Stomach (tissue), 8 donors: ENCODE measurements at regions not wholly inside any gene's neighbourhood (a gene's known extent, or its start where the extent isn't known, plus 50 kb on each side); places are given as distances from the start of the nearest gene placed in this dataset.

Experiments
- DNase-seq, 2 donors: peaks; one replicate each; pipeline versions ENCODE4 v3.0.0 to v3.0.0-alpha.2; 2013 to 2019
- H3K27ac ChIP-seq, 5 donors: fragments of 200-600 bp in 4 of 5; sonication (generic) in 4 of 5; one replicate each; pipeline ENCODE4 v1.5.1; 2013 to 2019; ENCODE audit warnings: mild to moderate bottlenecking in 1 of 5, moderate library complexity in 1 of 5
- H3K27me3 ChIP-seq, 3 donors: fragments of 200-600 bp; sonication (generic); one replicate each; pipeline ENCODE4 v1.5.1; 2017 to 2019; ENCODE audit warnings: mixed run types in 1 of 3
- H3K36me3 ChIP-seq, 4 donors: fragments of 200-600 bp; sonication (generic); 1 replicate in 3 of 4; 2 replicates in 1 of 4; pipeline ENCODE4 v1.5.1; 2016 to 2019
- H3K4me1 ChIP-seq, 4 donors: fragments of 200-600 bp; sonication (generic); one replicate each; pipeline ENCODE4 v1.5.1; 2016 to 2019
- H3K4me3 ChIP-seq, 4 donors: fragments of 200-600 bp; sonication (generic) in 3 of 4; one replicate each; pipeline ENCODE4 v1.5.1; 2016 to 2019; ENCODE audit warnings: mild to moderate bottlenecking in 1 of 4
- H3K9me3 ChIP-seq, 4 donors: fragments of 200-600 bp; sonication (generic); one replicate each; pipeline ENCODE4 v1.5.1; 2016 to 2019
- CTCF ChIP-seq, 7 experiments: fragments of 450-650 bp in 4 of 7; fragments of 200-600 bp in 3 of 7; sonication (generic) in 3 of 7; IDR thresholded peaks; one replicate each; pipeline ENCODE4 v1.5.1; 2016 to 2019; ENCODE audit warnings: antibody characterized with exemption in 7 of 7, control low read depth in 2 of 7, mild to moderate bottlenecking in 1 of 7
- EP300 ChIP-seq: sonication (generic); formaldehyde crosslinking; IDR thresholded peaks from one replicate; pipeline ENCODE4 v1.6.1; 2017; ENCODE audit warnings: antibody characterized with exemption
- POLR2A ChIP-seq, 4 donors: fragments of 450-650 bp; IDR thresholded peaks; one replicate each; pipeline ENCODE4 v1.6.1; 2016; ENCODE audit warnings: antibody characterized with exemption in 4 of 4, control low read depth in 2 of 4, mild to moderate bottlenecking in 1 of 4, moderate library complexity in 1 of 4
- POLR2AphosphoS5 ChIP-seq, 3 donors: sonication (generic); formaldehyde crosslinking; IDR thresholded peaks; one replicate each; pipeline ENCODE4 v1.6.1; 2016; ENCODE audit warnings: antibody characterized with exemption in 3 of 3
- WGBS, 5 donors: extraction: QIAGEN DNeasy Blood & Tissue Kit in 3 of 5; methylation state at CpG; one replicate each; pipeline versions ENCODE4 v1.1.5 to v1.1.7; 2013 to 2018; 5-methylcytosine and 5-hydroxymethylcytosine counted together
- intact Hi-C: fragments of 100-400 bp; cut with DNase I; formaldehyde crosslinking; loops from one replicate; pipeline ENCODE4 v1.15.1; 2023; ENCODE audit warnings: low total_unique reads
- donor health status: healthy with polysubstance abuse.
- donor health status: Bipolar disorder and iron deficiency.
- donor health status: healthy.

GRCh38 chr18:75936862-75937261 lies 509.4 kb upstream of the SMIM21 start:
- TF ChIP-seq POLR2A (IDR thresholded peaks at IDR 0.05) (no peak), CTCF (IDR thresholded peaks at IDR 0.05) (no peak), POLR2AphosphoS5 (IDR thresholded peaks at IDR 0.05) (no peak), EP300 (no peak)
- DNase-seq: no peak
- Histone ChIP-seq H3K36me3 (no peaks in the 10 kb centered on the region), H3K9me3 (peaks cover 0 to 6% (median 3%) of the 10 kb centered on the region in 4 donors), H3K27ac (no peak overlapping the region), H3K4me3 (no peak overlapping the region), H3K27me3 (no peaks in the 10 kb centered on the region), H3K4me1 (no peaks in the 10 kb centered on the region)
- intact Hi-C loops: no loop called here
- WGBS, 5 donors: 80 to 95% (median 90%) methylated on average over 1 of the region's 1 CpG

- Histone ChIP-seq H3K9me3 (no peaks in the 10 kb centered on the region), H3K36me3 (no peaks in the 10 kb centered on the region), H3K4me1 (no peaks in the 10 kb centered on the region), H3K4me3 (no peak overlapping the region), H3K27me3 (no peaks in the 10 kb centered on the region), H3K27ac (no peak overlapping the region)
- intact Hi-C loops: no loop called here
- WGBS, 5 donors: 68 to 76% (median 71%) methylated on average over 2 of the region's 2 CpGs
- DNase-seq: no peak
- TF ChIP-seq CTCF (IDR thresholded peaks at IDR 0.05): no peak
- TF ChIP-seq POLR2AphosphoS5 (IDR thresholded peaks at IDR 0.05): no peak
- TF ChIP-seq POLR2A (IDR thresholded peaks at IDR 0.05): no peak
- no peak for TF ChIP-seq EP300
Measured at GRCh38 chr18:75931079-75931478, 503.6 kb upstream of the SMIM21 start.

GRCh38 chr18:75928706-75929105 lies 501.2 kb upstream of the SMIM21 start:
- H3K27ac ChIP-seq: no peak overlapping the region
- H3K4me3 ChIP-seq: no peak overlapping the region
- intact Hi-C loops: no loop called here
- no peaks in the 10 kb centered on the region for H3K27me3 ChIP-seq
- TF ChIP-seq CTCF (IDR thresholded peaks at IDR 0.05) (no peak), POLR2A (IDR thresholded peaks at IDR 0.05) (no peak)
- no peaks in the 10 kb centered on the region for H3K4me1 ChIP-seq
- H3K9me3 ChIP-seq: no peaks in the 10 kb centered on the region
- no peaks in the 10 kb centered on the region for H3K36me3 ChIP-seq
- WGBS, 5 donors: 56 to 67% (median 64%) methylated on average over 2 of the region's 2 CpGs
- no peak for DNase-seq

- Histone ChIP-seq H3K36me3 (no peaks in the 10 kb centered on the region), H3K9me3 (no peaks in the 10 kb centered on the region), H3K27me3 (no peaks in the 10 kb centered on the region), H3K27ac (no peak overlapping the region), H3K4me3 (no peak overlapping the region), H3K4me1 (peaks cover 0 to 9% (median 0%) of the 10 kb centered on the region in 4 donors)
- DNase-seq: no peak
- WGBS, 5 donors: 82 to 88% (median 86%) methylated on average over 5 of the region's 5 CpGs
- intact Hi-C loops: no loop called here
- no peak for TF ChIP-seq EP300
- TF ChIP-seq POLR2AphosphoS5 (IDR thresholded peaks at IDR 0.05): no peak
- no peak for TF ChIP-seq CTCF (IDR thresholded peaks at IDR 0.05)
- TF ChIP-seq POLR2A (IDR thresholded peaks at IDR 0.05): no peak
Measured at GRCh38 chr18:75927791-75928190, 500.3 kb upstream of the SMIM21 start.
